C4-2B (cell line): ENCODE measurements at regions not wholly inside any gene's neighbourhood (a gene's known extent, or its start where the extent isn't known, plus 50 kb on each side); places are given as distances from the start of the nearest gene placed in this dataset.

ENCODE experiments used
- CTCF ChIP-seq: fragments of 450-650 bp; conservative IDR thresholded peaks from 2 replicates; pipeline ENCODE4 v1.5.1; 2017; ENCODE audit warnings: mild to moderate bottlenecking
- ZFX ChIP-seq: fragments of 450-650 bp; IDR thresholded peaks from 2 replicates; pipeline ENCODE4 v1.6.1; 2017

GRCh38 chr3:147989344-147989743 is 580.2 kb downstream of the ZIC1 start:
- TF ChIP-seq CTCF (no peak), ZFX (no peak)
